ENCODE measurements at regions not wholly inside any gene's neighbourhood (a gene's known extent, or its start where the extent isn't known, plus 50 kb on each side); places are given as distances from the start of the nearest gene placed in this dataset.

- BruUV-seq (replicated peaks) = no TSS peak
- peaks cover 9% of the 10 kb centered on the region for H3K4me1 Mint-ChIP-seq (ENCODE audit: low read depth, unreplicated experiment)
- no peaks in the 10 kb centered on the region for H3K27me3 Mint-ChIP-seq (ENCODE audit: insufficient read depth, unreplicated experiment)
- no peak for DNase-seq
- ChIA-PET POLR2A (no interaction called here), CTCF (no interaction called here)
- Histone ChIP-seq H3K36me3 (ENCODE audit: control insufficient read depth, insufficient read depth, low read length) (no peaks in the 10 kb centered on the region), H3K4me3 (ENCODE audit: low read depth, low read length) (no peak overlapping the region), H3K9me3 (no peaks in the 10 kb centered on the region), H3K27me3 (replicated peaks; ENCODE audit: control insufficient read depth, insufficient read depth, low read length) (no peaks in the 10 kb centered on the region), H3K4me1 (peaks cover 5% of the 10 kb centered on the region)
- no peaks in the 10 kb centered on the region for H3K9me3 Mint-ChIP-seq (ENCODE audit: unreplicated experiment)
- H3K36me3 Mint-ChIP-seq (ENCODE audit: insufficient read depth, unreplicated experiment) = no peaks in the 10 kb centered on the region
- no peak for TF ChIP-seq CTCF (IDR thresholded peaks at IDR 0.05; ENCODE audit: insufficient read depth in 1 of 2, low read depth in 1 of 2, low read length in 1 of 2, severe bottlenecking in 1 of 2, unreplicated experiment in 1 of 2)
- intact Hi-C loops (cut with micrococcal nuclease; ENCODE audit: unreplicated experiment) = no loop called here
- no peak overlapping the region for H3K4me3 Mint-ChIP-seq (ENCODE audit: unreplicated experiment)
- H3K27ac Mint-ChIP-seq (ENCODE audit: unreplicated experiment) = no peak overlapping the region
Measured at GRCh38 chr3:182413682-182414081, 379.6 kb upstream of the ATP11B start.

GRCh38 chr3:182414586-182414985 is 378.7 kb upstream of the ATP11B start:
- Mint-ChIP-seq H3K4me1 (ENCODE audit: low read depth, unreplicated experiment) (peaks cover 9% of the 10 kb centered on the region), H3K9me3 (ENCODE audit: unreplicated experiment) (no peaks in the 10 kb centered on the region), H3K27ac (ENCODE audit: unreplicated experiment) (no peak overlapping the region), H3K27me3 (ENCODE audit: insufficient read depth, unreplicated experiment) (no peaks in the 10 kb centered on the region), H3K4me3 (ENCODE audit: unreplicated experiment) (no peak overlapping the region), H3K36me3 (ENCODE audit: insufficient read depth, unreplicated experiment) (no peaks in the 10 kb centered on the region)
- TF ChIP-seq CTCF (IDR thresholded peaks at IDR 0.05; ENCODE audit: insufficient read depth in 1 of 2, low read depth in 1 of 2, low read length in 1 of 2, severe bottlenecking in 1 of 2, unreplicated experiment in 1 of 2) = no peak
- no peak for DNase-seq
- H3K36me3 ChIP-seq (ENCODE audit: control insufficient read depth, insufficient read depth, low read length) = no peaks in the 10 kb centered on the region
- ChIA-PET POLR2A (no interaction called here), CTCF (no interaction called here)
- intact Hi-C loops (cut with micrococcal nuclease; ENCODE audit: unreplicated experiment) = no loop called here
- BruUV-seq (replicated peaks) = no TSS peak
- no peak overlapping the region for H3K4me3 ChIP-seq (ENCODE audit: low read depth, low read length)
- H3K9me3 ChIP-seq = no peaks in the 10 kb centered on the region
- peaks cover 5% of the 10 kb centered on the region for H3K4me1 ChIP-seq
- no peaks in the 10 kb centered on the region for H3K27me3 ChIP-seq (replicated peaks; ENCODE audit: control insufficient read depth, insufficient read depth, low read length)

DNA sequence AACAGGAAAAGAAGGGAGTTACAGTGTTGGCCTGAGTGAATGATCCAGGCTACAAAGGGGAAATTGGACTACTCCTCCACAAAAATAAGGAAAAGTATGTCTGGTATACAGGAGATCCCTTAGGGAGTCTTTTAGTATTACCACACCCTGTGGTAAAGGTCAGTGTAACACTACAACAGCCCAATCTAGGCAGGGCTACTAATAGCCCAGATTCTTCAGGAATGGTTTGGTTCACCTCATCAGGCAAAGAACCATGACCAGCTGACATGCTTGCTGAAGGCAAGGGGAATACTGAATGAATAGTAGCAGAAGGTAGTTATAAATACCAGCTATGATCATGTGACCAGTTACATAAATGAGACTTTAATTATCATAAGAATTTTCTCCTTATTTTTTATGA is 372.6 kb upstream of the ATP11B start:
- no peaks in the 10 kb centered on the region for H3K4me1 Mint-ChIP-seq (ENCODE audit: low read depth, unreplicated experiment)
- no peak overlapping the region for H3K4me3 Mint-ChIP-seq (ENCODE audit: unreplicated experiment)
- H3K27me3 ChIP-seq (replicated peaks; ENCODE audit: control insufficient read depth, insufficient read depth, low read length) = no peaks in the 10 kb centered on the region

More for the DNA sequence above, 372.6 kb upstream of the ATP11B start:
- no peaks in the 10 kb centered on the region for H3K4me1 ChIP-seq
- H3K4me3 ChIP-seq (ENCODE audit: low read depth, low read length) = no peak overlapping the region
- Mint-ChIP-seq H3K36me3 (ENCODE audit: insufficient read depth, unreplicated experiment) (no peaks in the 10 kb centered on the region), H3K9me3 (ENCODE audit: unreplicated experiment) (no peaks in the 10 kb centered on the region), H3K27ac (ENCODE audit: unreplicated experiment) (no peak overlapping the region), H3K27me3 (ENCODE audit: insufficient read depth, unreplicated experiment) (no peaks in the 10 kb centered on the region)
- no peaks in the 10 kb centered on the region for H3K9me3 ChIP-seq
- intact Hi-C loops (cut with micrococcal nuclease; ENCODE audit: unreplicated experiment) = no loop called here
- DNase-seq = no peak
- TF ChIP-seq CTCF (IDR thresholded peaks at IDR 0.05; ENCODE audit: insufficient read depth in 1 of 2, low read depth in 1 of 2, low read length in 1 of 2, severe bottlenecking in 1 of 2, unreplicated experiment in 1 of 2) = no peak
- ChIA-PET CTCF (no interaction called here), POLR2A (no interaction called here)
- BruUV-seq (replicated peaks) = no TSS peak
- H3K36me3 ChIP-seq (ENCODE audit: control insufficient read depth, insufficient read depth, low read length) = no peaks in the 10 kb centered on the region
